Osteocyte (in vitro differentiated cells): ENCODE measurements at regions not wholly inside any gene's neighbourhood (a gene's known extent, or its start where the extent isn't known, plus 50 kb on each side); places are given as distances from the start of the nearest gene placed in this dataset.

Experiments
- DNase-seq: peaks from one replicate; pipeline ENCODE4 v3.0.0; 2021; ENCODE audit warnings: mixed read lengths; ENCODE audit not compliant: unreplicated experiment; ENCODE audit errors: extremely low spot score
- H3K27ac Mint-ChIP-seq: one replicate; pipeline ENCODE4 v1.8.0; 2021; ENCODE audit warnings: mild to moderate bottlenecking, mixed read lengths; ENCODE audit not compliant: unreplicated experiment
- H3K27me3 Mint-ChIP-seq: one replicate; pipeline ENCODE4 v1.8.0; 2021; ENCODE audit warnings: mixed read lengths; ENCODE audit not compliant: unreplicated experiment
- H3K36me3 Mint-ChIP-seq: one replicate; pipeline ENCODE4 v1.8.0; 2021; ENCODE audit warnings: mixed read lengths; ENCODE audit not compliant: unreplicated experiment
- H3K4me1 Mint-ChIP-seq: one replicate; pipeline ENCODE4 v1.8.0; 2021; ENCODE audit warnings: mixed read lengths; ENCODE audit not compliant: unreplicated experiment
- H3K4me3 Mint-ChIP-seq: one replicate; pipeline ENCODE4 v1.8.0; 2021; ENCODE audit warnings: mild to moderate bottlenecking, moderate library complexity, mixed read lengths; ENCODE audit not compliant: unreplicated experiment
- H3K9me3 Mint-ChIP-seq: one replicate; pipeline ENCODE4 v1.8.0; 2021; ENCODE audit warnings: mixed read lengths; ENCODE audit not compliant: unreplicated experiment
- CTCF ChIP-seq: fragments of 200-600 bp; sonication (generic); IDR thresholded peaks from 2 replicates; pipeline ENCODE4 v1.5.0; 2021; ENCODE audit warnings: antibody characterized with exemption, mild to moderate bottlenecking, moderate library complexity

DNA sequence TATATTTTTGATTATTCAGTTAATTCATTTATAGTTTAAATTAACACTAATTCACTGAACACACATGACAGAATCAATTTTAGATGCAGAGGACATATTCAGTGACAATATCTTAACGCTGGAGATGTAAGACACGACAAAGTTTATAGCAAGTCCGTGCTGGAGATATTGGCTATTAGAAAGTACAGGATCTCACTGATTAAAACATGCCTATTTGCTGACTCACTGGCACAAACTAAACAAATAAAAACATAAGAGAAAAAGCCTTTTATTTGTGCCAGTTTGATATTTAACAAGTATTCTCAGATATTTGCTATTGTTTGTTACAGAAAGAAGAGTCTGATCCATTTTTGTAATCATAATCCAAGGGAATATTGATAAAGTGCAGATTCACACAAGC is 1122.9 kb upstream of the B3GALT2 start:
- Mint-ChIP-seq H3K27ac (no peak overlapping the region), H3K27me3 (no peaks in the 10 kb centered on the region)
- no peak for DNase-seq

GRCh38 chr1:194300776-194301175 is 1114.4 kb upstream of the B3GALT2 start:
- H3K36me3 Mint-ChIP-seq, result no peaks in the 10 kb centered on the region
- no peak for DNase-seq
- H3K4me3 Mint-ChIP-seq, result no peak overlapping the region
- no peaks in the 10 kb centered on the region for H3K27me3 Mint-ChIP-seq
- no peak for TF ChIP-seq CTCF
- H3K4me1 Mint-ChIP-seq, result peaks cover 1% of the 10 kb centered on the region
- H3K27ac Mint-ChIP-seq, result no peak overlapping the region
- H3K9me3 Mint-ChIP-seq, result no peaks in the 10 kb centered on the region

More for the DNA sequence above, 1122.9 kb upstream of the B3GALT2 start:
- H3K4me3 Mint-ChIP-seq, result no peak overlapping the region
- TF ChIP-seq CTCF, result no peak
- H3K9me3 Mint-ChIP-seq, result no peaks in the 10 kb centered on the region
- H3K4me1 Mint-ChIP-seq, result no peaks in the 10 kb centered on the region
- no peaks in the 10 kb centered on the region for H3K36me3 Mint-ChIP-seq

DNA sequence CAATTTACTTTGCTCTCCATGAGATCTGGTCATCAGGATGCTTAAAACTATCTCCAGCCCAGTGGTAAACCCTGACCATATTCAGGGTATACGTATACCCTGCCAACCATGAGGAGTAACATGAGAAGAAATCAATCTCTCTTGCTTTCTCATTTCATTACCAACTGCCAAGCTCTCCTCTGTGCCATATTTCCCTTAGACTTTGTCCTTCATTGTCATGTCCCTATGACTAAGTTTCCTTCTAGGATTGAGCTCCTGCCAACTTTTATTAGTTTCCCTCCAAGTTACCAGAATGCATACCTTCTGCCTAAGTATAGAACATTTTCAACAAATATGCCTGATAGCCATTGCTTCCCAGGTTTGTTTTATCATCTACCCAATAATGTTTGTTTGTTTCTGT is 1113.9 kb upstream of the B3GALT2 start:
- peaks cover 1% of the 10 kb centered on the region for H3K4me1 Mint-ChIP-seq
- H3K36me3 Mint-ChIP-seq, result no peaks in the 10 kb centered on the region
- H3K27ac Mint-ChIP-seq, result no peak overlapping the region
- no peaks in the 10 kb centered on the region for H3K27me3 Mint-ChIP-seq
- H3K9me3 Mint-ChIP-seq, result no peaks in the 10 kb centered on the region
- no peak for DNase-seq
- H3K4me3 Mint-ChIP-seq, result no peak overlapping the region
- no peak for TF ChIP-seq CTCF

DNA sequence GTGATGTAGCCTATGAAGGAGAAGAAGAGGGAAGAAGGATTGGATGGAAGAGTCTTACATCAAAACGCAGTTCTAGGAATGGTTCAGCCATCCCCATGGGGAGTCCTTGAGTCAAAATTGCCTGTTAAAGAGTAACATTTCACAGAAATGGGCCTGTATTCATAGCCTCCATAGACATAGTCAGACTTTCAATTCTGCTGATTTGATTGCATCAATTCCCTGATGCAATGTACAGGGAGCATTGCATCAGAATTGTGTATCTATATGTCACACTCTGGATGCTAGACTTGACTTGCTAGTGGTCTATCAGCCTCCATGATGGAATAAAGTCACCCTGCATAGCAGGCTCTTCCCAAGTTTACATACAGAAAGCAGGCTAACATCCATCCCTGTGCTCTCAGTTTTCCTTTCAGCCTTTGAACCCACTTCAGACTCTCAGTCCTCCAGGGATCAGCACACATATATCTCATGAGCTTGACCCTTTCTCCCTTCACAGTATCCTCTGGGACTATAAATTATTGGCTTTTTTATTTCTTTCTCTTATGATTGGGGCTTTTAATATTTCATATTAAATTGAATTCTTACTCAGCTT is 1111.7 kb upstream of the B3GALT2 start:
- no peaks in the 10 kb centered on the region for H3K9me3 Mint-ChIP-seq
- no peaks in the 10 kb centered on the region for H3K36me3 Mint-ChIP-seq
- H3K4me3 Mint-ChIP-seq, result no peak overlapping the region
- H3K27me3 Mint-ChIP-seq, result no peaks in the 10 kb centered on the region
- no peak for DNase-seq
- no peak overlapping the region for H3K27ac Mint-ChIP-seq
- no peak for TF ChIP-seq CTCF
- H3K4me1 Mint-ChIP-seq, result peaks cover 3% of the 10 kb centered on the region

GRCh38 chr1:194297094-194297493 is 1110.7 kb upstream of the B3GALT2 start:
- no peak for TF ChIP-seq CTCF

More at GRCh38 chr1:194297094-194297493, 1110.7 kb upstream of the B3GALT2 start:
- Mint-ChIP-seq H3K4me3 (no peak overlapping the region), H3K9me3 (no peaks in the 10 kb centered on the region), H3K27ac (no peak overlapping the region), H3K36me3 (no peaks in the 10 kb centered on the region), H3K4me1 (peaks cover 3% of the 10 kb centered on the region), H3K27me3 (no peaks in the 10 kb centered on the region)
- DNase-seq, result no peak
